ENCODE measurements at regions not wholly inside any gene's neighbourhood (a gene's known extent, or its start where the extent isn't known, plus 50 kb on each side); places are given as distances from the start of the nearest gene placed in this dataset.

GRCh38 chr7:70951271-70951962 lies 180.5 kb upstream of the GALNT17 start:
- H3K27ac Mint-ChIP-seq: no peak overlapping the region
- no peak for DNase-seq (ENCODE audit: low spot score, unreplicated experiment)

GRCh38 chr7:70952311-70952710 lies 179.6 kb upstream of the GALNT17 start:
- peaks cover 4% of the 10 kb centered on the region for H3K4me1 Mint-ChIP-seq (ENCODE audit: low read depth)
- no peak overlapping the region for H3K27ac Mint-ChIP-seq
- DNase-seq (ENCODE audit: low spot score, unreplicated experiment): no peak
- H3K36me3 Mint-ChIP-seq (ENCODE audit: insufficient read depth): no peaks in the 10 kb centered on the region
- peaks cover 12% of the 10 kb centered on the region for H3K9me3 Mint-ChIP-seq (ENCODE audit: low read depth)
- no peak for TF ChIP-seq CTCF (IDR thresholded peaks at IDR 0.05; ENCODE audit: unreplicated experiment)
- H3K4me3 Mint-ChIP-seq (ENCODE audit: low read depth): no peak overlapping the region
- H3K27me3 Mint-ChIP-seq: no peaks in the 10 kb centered on the region

More at GRCh38 chr7:70951271-70951962, 180.5 kb upstream of the GALNT17 start:
- Mint-ChIP-seq H3K36me3 (ENCODE audit: insufficient read depth) (no peaks in the 10 kb centered on the region), H3K4me1 (ENCODE audit: low read depth) (peaks cover 4% of the 10 kb centered on the region), H3K9me3 (ENCODE audit: low read depth) (peaks cover 12% of the 10 kb centered on the region), H3K27me3 (no peaks in the 10 kb centered on the region), H3K4me3 (ENCODE audit: low read depth) (no peak overlapping the region)
- no peak for TF ChIP-seq CTCF (IDR thresholded peaks at IDR 0.05; ENCODE audit: unreplicated experiment)

- DNase-seq (ENCODE audit: low spot score, unreplicated experiment): no peak
- Mint-ChIP-seq H3K4me3 (ENCODE audit: low read depth) (no peak overlapping the region), H3K4me1 (ENCODE audit: low read depth) (peaks cover 4% of the 10 kb centered on the region), H3K27me3 (no peaks in the 10 kb centered on the region), H3K36me3 (ENCODE audit: insufficient read depth) (no peaks in the 10 kb centered on the region), H3K9me3 (ENCODE audit: low read depth) (peaks cover 9% of the 10 kb centered on the region), H3K27ac (no peak overlapping the region)
- TF ChIP-seq CTCF (IDR thresholded peaks at IDR 0.05; ENCODE audit: unreplicated experiment): no peak
These were observed 178.6 kb upstream of the GALNT17 start for GRCh38 chr7:70953331-70953741.

- no peak for TF ChIP-seq CTCF (IDR thresholded peaks at IDR 0.05; ENCODE audit: unreplicated experiment)
- Mint-ChIP-seq H3K36me3 (ENCODE audit: insufficient read depth) (no peaks in the 10 kb centered on the region), H3K4me3 (ENCODE audit: low read depth) (no peak overlapping the region), H3K27me3 (no peaks in the 10 kb centered on the region), H3K27ac (no peak overlapping the region), H3K9me3 (ENCODE audit: low read depth) (peaks cover 5% of the 10 kb centered on the region), H3K4me1 (ENCODE audit: low read depth) (peaks cover 4% of the 10 kb centered on the region)
- DNase-seq (ENCODE audit: low spot score, unreplicated experiment): no peak
These were observed 178.1 kb upstream of the GALNT17 start for GRCh38 chr7:70953796-70954195.

GRCh38 chr7:70972693-70973092 lies 159.3 kb upstream of the GALNT17 start:
- H3K9me3 Mint-ChIP-seq (ENCODE audit: low read depth): peaks cover 7% of the 10 kb centered on the region

More at GRCh38 chr7:70972693-70973092, 159.3 kb upstream of the GALNT17 start:
- Mint-ChIP-seq H3K4me3 (ENCODE audit: low read depth) (no peak overlapping the region), H3K27me3 (peaks cover 4% of the 10 kb centered on the region), H3K27ac (no peak overlapping the region), H3K36me3 (ENCODE audit: insufficient read depth) (no peaks in the 10 kb centered on the region), H3K4me1 (ENCODE audit: low read depth) (no peaks in the 10 kb centered on the region)
- no peak for TF ChIP-seq CTCF (IDR thresholded peaks at IDR 0.05; ENCODE audit: unreplicated experiment)
- no peak for DNase-seq (ENCODE audit: low spot score, unreplicated experiment)
